AG09309 (cell line): ENCODE measurements at regions not wholly inside any gene's neighbourhood (a gene's known extent, or its start where the extent isn't known, plus 50 kb on each side); places are given as distances from the start of the nearest gene placed in this dataset.
"Not testable (repeated sequence)": the region's sequence is repeated elsewhere in the genome, so short reads cannot be mapped to it uniquely, and the experiment has no call there.

Experiments
- DNase-seq: peaks from one replicate; pipeline ENCODE4 v3.0.0-alpha.2; 2010; ENCODE audit warnings: low read depth
- H3K4me3 ChIP-seq: 2 replicates; pipeline ENCODE4 v1.5.1; 2011; ENCODE audit warnings: mild to moderate bottlenecking, low read depth, low read length, moderate library complexity; ENCODE audit not compliant: control insufficient read depth
- TF ChIP-seq, protein P1 (sequence below): IDR thresholded peaks from 2 replicates; pipeline ENCODE4 v1.5.1; 2011; ENCODE audit warnings: mild to moderate bottlenecking, low read depth, low read length, inconsistent platforms; ENCODE audit not compliant: insufficient read depth, control insufficient read depth; ENCODE audit errors: missing control alignments

DNA sequence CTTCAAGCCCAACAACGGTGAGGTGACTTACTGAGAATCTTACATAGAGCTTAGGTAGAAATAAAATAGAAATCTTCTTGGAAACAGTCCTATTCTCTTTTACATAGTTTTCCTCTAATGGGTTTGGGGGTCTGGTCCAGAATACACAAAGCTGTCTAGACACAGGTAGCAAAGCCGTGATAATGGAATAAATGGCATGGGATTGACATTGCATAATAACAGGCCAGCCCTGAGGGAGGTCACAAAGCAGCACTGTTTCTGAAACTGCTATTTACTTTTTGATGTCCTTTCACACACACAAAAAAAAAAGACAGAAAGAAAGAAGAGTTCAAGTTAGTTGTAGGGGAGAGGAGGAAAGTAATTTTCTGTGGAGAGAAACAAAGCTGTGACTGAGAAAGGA, 364.8 kb upstream of the SORCS1 start:
- TF ChIP-seq, protein P1, sequence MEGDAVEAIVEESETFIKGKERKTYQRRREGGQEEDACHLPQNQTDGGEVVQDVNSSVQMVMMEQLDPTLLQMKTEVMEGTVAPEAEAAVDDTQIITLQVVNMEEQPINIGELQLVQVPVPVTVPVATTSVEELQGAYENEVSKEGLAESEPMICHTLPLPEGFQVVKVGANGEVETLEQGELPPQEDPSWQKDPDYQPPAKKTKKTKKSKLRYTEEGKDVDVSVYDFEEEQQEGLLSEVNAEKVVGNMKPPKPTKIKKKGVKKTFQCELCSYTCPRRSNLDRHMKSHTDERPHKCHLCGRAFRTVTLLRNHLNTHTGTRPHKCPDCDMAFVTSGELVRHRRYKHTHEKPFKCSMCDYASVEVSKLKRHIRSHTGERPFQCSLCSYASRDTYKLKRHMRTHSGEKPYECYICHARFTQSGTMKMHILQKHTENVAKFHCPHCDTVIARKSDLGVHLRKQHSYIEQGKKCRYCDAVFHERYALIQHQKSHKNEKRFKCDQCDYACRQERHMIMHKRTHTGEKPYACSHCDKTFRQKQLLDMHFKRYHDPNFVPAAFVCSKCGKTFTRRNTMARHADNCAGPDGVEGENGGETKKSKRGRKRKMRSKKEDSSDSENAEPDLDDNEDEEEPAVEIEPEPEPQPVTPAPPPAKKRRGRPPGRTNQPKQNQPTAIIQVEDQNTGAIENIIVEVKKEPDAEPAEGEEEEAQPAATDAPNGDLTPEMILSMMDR, result no peak
- no peak overlapping the region for H3K4me3 ChIP-seq
- no peak for DNase-seq

DNA sequence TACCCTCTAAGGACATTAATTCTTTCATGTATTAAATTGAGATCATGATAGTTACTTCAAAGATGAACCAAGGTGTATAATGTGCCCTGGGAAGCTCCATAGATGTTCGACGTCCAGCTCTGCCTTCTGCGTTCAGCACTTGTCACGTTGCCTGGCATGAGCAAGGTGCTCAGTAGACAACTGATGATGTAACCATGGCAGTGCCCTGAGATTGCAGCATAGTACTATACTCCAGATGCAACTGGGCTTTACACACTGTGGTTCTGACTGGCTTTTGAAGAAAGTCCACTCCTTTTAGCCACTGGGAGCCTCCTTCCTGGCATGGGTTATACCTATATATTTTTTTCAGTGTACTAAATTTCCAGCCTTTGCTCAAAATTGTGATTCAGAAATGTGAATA, 355.8 kb upstream of the SORCS1 start:
- TF ChIP-seq, protein P1, result no peak
- H3K4me3 ChIP-seq, result no peak overlapping the region
- DNase-seq, result no peak

DNA sequence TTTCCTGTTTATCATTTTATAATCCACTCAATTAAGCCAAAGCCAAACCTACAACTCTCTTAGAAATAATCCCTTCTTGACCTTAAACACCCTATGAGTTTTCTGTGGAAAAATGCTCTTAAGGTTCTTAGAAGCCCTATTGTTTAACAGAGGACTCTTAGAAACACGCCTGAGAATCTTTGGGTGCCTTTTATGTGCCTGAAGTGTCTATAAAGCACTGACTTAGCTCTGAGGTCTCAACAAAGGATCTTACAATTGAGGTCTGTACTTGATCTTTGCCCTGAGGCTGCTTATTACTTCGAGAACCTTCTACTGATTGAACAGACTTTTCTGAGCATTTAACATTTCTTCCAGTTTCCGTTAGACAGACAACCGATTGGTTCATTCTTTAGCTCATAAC, 353.3 kb upstream of the SORCS1 start:
- no peak overlapping the region for H3K4me3 ChIP-seq
- DNase-seq, result no peak
- TF ChIP-seq, protein P1, result no peak

DNA sequence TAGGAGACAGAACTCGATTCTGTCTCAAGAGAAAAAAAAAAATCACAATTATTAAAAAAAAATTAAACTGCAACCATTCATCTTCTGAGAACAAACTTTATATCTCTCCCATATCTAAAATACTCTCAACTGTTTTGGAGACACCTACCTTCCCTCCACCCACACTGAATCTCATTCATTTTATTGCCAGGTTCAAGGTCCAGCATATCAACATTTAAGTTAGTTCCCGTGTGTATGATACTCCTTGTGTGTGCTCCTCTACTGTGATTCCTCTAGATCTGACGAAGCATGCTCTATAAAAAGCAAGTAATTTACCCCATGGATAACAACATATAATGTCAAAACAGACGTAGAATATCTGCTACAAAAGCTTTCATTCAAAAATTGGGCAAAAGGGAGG, 351.8 kb upstream of the SORCS1 start:
- TF ChIP-seq, protein P1, result no peak
- no peak for DNase-seq
- no peak overlapping the region for H3K4me3 ChIP-seq

DNA sequence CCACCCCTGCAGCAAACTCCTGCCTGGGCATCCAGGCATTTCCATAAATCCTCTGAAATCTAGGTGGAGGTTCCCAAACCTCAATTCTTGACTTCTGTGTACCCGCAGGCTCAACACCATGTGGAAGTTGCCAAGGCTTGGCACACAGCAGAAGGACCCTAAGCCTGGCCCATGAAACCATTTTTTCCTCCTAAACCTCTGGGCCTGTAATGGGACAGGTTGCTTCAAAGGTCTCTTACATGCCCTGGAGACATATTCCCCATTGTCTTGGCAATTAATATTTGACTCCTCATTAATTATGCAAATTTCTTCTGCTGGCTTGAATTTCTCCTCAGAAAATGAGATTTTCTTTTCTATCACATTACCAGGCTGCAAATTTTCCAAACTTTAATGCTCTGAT, 339.5 kb upstream of the SORCS1 start:
- not testable (repeated sequence) for H3K4me3 ChIP-seq, DNase-seq

DNA sequence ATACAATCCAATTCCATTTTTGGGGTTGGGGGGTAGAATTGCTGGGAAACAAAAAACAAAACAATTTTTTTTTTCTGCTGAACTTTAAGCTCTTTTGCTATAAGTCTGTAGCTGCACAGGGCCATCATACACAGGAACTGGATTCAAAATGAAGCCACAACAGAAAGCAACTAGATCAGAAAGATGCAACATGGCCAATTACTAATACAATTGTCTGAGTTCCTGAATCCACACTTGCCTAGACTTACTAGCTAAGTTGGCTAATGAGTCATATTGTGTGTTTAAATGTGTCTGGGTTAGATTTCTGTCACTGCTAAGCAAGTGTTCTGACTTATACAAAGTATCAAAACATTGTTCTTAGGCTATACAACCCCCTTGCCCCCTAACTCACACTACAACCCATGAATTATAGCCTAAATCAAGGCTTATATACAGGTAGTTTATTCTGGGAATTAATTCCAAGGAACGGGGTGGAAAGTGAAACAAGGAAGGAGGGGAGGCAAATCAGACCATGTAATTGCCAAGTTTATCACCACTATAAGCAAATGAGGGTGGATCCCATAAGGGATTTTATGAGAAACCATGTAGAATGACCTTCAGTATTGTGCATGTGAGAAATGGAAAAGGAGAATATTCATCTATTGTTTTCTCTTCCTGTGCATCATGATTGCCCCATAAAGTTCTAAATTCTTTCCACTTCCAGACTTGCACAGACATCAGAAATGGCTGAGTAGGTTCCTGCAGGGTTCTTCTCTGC, 337.9 kb upstream of the SORCS1 start:
- no peak for DNase-seq
- H3K4me3 ChIP-seq, result no peak overlapping the region
- TF ChIP-seq, protein P1, result no peak

DNA sequence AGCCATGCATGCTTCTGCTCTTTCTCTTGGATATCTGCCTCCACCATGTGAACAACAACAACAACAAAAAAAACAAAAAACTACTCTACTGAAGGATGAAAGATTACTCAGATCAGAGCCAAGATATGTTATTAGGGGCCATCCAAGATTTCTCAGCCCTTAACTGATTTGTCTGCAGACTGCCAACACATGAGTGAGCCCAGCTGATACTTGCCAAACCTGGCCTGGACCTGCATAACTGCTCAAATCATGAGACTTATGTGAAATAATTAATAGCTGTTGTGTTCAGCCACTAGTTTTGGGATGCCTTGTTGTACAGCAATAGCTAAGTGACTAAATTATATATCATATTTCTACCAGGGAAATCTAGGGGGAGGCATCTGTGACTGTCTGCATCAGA, 334.5 kb upstream of the SORCS1 start:
- H3K4me3 ChIP-seq, result no peak overlapping the region
- TF ChIP-seq, protein P1, result no peak
- DNase-seq, result no peak
